H1 (cell line): ENCODE measurements at regions not wholly inside any gene's neighbourhood (a gene's known extent, or its start where the extent isn't known, plus 50 kb on each side); places are given as distances from the start of the nearest gene placed in this dataset.

ENCODE experiments used
- CEBPB ChIP-seq: IDR thresholded peaks from 2 replicates; pipeline ENCODE4 v1.6.1; 2012; ENCODE audit warnings: low read depth, low read length
- JUN ChIP-seq: IDR thresholded peaks from 2 replicates; pipeline ENCODE4 v1.6.1; 2011; ENCODE audit warnings: low read depth, mild to moderate bottlenecking, improper control_type of control experiment, low read length
- MAFK ChIP-seq: IDR thresholded peaks from 2 replicates; pipeline ENCODE4 v1.6.1; 2012; ENCODE audit warnings: low read depth, mild to moderate bottlenecking, improper control_type of control experiment, low read length
- RFX5 ChIP-seq: IDR thresholded peaks from 2 replicates; pipeline ENCODE4 v1.6.1; 2011; ENCODE audit warnings: low read depth, low read length, improper control_type of control experiment, borderline replicate concordance
- SRF ChIP-seq: IDR thresholded peaks from 2 replicates; pipeline ENCODE4 v1.6.1; 2011; ENCODE audit warnings: mild to moderate bottlenecking, low read depth, low read length, moderate library complexity
- TF ChIP-seq, protein P1 (sequence below): fragments of 300-600 bp; sonication (generic); IDR thresholded peaks from 2 replicates; pipeline ENCODE4 v1.7.1; 2012; ENCODE audit warnings: low read length, moderate library complexity, mild to moderate bottlenecking, inconsistent platforms; ENCODE audit not compliant: insufficient replicate concordance
- TF ChIP-seq, protein P2 (sequence below): IDR thresholded peaks from 2 replicates; pipeline ENCODE4 v1.6.1; 2012; ENCODE audit warnings: inconsistent platforms

DNA sequence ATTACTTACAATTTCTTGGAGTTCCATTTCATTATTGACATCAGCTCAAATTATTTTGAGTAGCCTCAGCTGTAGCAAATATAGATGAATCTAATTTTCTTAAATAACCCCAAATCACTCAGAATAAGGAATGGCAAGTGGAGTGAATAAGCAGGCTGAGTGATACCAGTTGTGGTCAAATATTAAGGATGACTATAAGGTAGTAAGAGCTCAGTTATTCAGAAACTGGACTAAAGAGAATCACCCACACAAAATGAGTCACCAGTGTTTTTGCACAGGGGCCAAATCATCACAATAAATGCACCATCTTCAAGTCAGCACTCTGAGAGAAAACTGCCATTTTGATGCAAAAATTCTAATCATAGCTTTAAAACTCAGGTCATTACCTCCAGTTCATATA lies 128.9 kb upstream of the TARS1 start (continued):
- TF ChIP-seq, protein P1, sequence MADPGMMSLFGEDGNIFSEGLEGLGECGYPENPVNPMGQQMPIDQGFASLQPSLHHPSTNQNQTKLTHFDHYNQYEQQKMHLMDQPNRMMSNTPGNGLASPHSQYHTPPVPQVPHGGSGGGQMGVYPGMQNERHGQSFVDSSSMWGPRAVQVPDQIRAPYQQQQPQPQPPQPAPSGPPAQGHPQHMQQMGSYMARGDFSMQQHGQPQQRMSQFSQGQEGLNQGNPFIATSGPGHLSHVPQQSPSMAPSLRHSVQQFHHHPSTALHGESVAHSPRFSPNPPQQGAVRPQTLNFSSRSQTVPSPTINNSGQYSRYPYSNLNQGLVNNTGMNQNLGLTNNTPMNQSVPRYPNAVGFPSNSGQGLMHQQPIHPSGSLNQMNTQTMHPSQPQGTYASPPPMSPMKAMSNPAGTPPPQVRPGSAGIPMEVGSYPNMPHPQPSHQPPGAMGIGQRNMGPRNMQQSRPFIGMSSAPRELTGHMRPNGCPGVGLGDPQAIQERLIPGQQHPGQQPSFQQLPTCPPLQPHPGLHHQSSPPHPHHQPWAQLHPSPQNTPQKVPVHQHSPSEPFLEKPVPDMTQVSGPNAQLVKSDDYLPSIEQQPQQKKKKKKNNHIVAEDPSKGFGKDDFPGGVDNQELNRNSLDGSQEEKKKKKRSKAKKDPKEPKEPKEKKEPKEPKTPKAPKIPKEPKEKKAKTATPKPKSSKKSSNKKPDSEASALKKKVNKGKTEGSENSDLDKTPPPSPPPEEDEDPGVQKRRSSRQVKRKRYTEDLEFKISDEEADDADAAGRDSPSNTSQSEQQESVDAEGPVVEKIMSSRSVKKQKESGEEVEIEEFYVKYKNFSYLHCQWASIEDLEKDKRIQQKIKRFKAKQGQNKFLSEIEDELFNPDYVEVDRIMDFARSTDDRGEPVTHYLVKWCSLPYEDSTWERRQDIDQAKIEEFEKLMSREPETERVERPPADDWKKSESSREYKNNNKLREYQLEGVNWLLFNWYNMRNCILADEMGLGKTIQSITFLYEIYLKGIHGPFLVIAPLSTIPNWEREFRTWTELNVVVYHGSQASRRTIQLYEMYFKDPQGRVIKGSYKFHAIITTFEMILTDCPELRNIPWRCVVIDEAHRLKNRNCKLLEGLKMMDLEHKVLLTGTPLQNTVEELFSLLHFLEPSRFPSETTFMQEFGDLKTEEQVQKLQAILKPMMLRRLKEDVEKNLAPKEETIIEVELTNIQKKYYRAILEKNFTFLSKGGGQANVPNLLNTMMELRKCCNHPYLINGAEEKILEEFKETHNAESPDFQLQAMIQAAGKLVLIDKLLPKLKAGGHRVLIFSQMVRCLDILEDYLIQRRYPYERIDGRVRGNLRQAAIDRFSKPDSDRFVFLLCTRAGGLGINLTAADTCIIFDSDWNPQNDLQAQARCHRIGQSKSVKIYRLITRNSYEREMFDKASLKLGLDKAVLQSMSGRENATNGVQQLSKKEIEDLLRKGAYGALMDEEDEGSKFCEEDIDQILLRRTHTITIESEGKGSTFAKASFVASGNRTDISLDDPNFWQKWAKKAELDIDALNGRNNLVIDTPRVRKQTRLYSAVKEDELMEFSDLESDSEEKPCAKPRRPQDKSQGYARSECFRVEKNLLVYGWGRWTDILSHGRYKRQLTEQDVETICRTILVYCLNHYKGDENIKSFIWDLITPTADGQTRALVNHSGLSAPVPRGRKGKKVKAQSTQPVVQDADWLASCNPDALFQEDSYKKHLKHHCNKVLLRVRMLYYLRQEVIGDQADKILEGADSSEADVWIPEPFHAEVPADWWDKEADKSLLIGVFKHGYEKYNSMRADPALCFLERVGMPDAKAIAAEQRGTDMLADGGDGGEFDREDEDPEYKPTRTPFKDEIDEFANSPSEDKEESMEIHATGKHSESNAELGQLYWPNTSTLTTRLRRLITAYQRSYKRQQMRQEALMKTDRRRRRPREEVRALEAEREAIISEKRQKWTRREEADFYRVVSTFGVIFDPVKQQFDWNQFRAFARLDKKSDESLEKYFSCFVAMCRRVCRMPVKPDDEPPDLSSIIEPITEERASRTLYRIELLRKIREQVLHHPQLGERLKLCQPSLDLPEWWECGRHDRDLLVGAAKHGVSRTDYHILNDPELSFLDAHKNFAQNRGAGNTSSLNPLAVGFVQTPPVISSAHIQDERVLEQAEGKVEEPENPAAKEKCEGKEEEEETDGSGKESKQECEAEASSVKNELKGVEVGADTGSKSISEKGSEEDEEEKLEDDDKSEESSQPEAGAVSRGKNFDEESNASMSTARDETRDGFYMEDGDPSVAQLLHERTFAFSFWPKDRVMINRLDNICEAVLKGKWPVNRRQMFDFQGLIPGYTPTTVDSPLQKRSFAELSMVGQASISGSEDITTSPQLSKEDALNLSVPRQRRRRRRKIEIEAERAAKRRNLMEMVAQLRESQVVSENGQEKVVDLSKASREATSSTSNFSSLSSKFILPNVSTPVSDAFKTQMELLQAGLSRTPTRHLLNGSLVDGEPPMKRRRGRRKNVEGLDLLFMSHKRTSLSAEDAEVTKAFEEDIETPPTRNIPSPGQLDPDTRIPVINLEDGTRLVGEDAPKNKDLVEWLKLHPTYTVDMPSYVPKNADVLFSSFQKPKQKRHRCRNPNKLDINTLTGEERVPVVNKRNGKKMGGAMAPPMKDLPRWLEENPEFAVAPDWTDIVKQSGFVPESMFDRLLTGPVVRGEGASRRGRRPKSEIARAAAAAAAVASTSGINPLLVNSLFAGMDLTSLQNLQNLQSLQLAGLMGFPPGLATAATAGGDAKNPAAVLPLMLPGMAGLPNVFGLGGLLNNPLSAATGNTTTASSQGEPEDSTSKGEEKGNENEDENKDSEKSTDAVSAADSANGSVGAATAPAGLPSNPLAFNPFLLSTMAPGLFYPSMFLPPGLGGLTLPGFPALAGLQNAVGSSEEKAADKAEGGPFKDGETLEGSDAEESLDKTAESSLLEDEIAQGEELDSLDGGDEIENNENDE: no peak
- TF ChIP-seq RFX5 (no peak), SRF (no peak), CEBPB (no peak), JUN (no peak), MAFK (no peak)
- TF ChIP-seq, protein P2, sequence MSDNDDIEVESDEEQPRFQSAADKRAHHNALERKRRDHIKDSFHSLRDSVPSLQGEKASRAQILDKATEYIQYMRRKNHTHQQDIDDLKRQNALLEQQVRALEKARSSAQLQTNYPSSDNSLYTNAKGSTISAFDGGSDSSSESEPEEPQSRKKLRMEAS: no peak
- TF ChIP-seq, all 59 proteins: peak for 0
